Activated CD4-positive, alpha-beta memory T cell treated with anti-CD3 and anti-CD28 coated beads for 36 hours (primary cell): ENCODE measurements at regions not wholly inside any gene's neighbourhood (a gene's known extent, or its start where the extent isn't known, plus 50 kb on each side); places are given as distances from the start of the nearest gene placed in this dataset.
A peak's percentile ranks its signal among the peaks of the same experiment; 100 is the strongest.

Source experiments
- CTCF ChIA-PET: fragments of 350-600 bp; sonication (Branson Sonifier 250); formaldehyde crosslinking; loops from one replicate; lab custom pipeline; 2021; ENCODE audit warnings: antibody characterized with exemption, inconsistent platforms; lab: Charles Lee
- POLR2A ChIA-PET: fragments of 350-600 bp; sonication (Branson Sonifier 250); formaldehyde crosslinking; loops from one replicate; lab custom pipeline; 2021; ENCODE audit warnings: antibody characterized with exemption; lab: Charles Lee
- DNase-seq: peaks from one replicate; pipeline ENCODE4 v3.0.0-alpha.2; 2020
- H3K27ac Mint-ChIP-seq: one replicate; pipeline ENCODE4 v1.8.0; 2021; ENCODE audit warnings: mixed read lengths
- H3K27me3 Mint-ChIP-seq: one replicate; pipeline ENCODE4 v1.8.0; 2021; ENCODE audit warnings: mixed read lengths
- H3K36me3 Mint-ChIP-seq: one replicate; pipeline ENCODE4 v1.8.0; 2021; ENCODE audit warnings: mixed read lengths
- H3K4me1 Mint-ChIP-seq: one replicate; pipeline ENCODE4 v1.8.0; 2021; ENCODE audit warnings: low read depth, mixed read lengths
- H3K4me3 Mint-ChIP-seq: one replicate; pipeline ENCODE4 v1.8.0; 2021; ENCODE audit warnings: mild to moderate bottlenecking, mixed read lengths
- H3K9me3 Mint-ChIP-seq: one replicate; pipeline ENCODE4 v1.8.0; 2021; ENCODE audit warnings: mixed read lengths
- intact Hi-C: fragments of 100-400 bp; cut with micrococcal nuclease; formaldehyde crosslinking; loops from one replicate; pipeline ENCODE4 v1.15.1; 2023

DNA sequence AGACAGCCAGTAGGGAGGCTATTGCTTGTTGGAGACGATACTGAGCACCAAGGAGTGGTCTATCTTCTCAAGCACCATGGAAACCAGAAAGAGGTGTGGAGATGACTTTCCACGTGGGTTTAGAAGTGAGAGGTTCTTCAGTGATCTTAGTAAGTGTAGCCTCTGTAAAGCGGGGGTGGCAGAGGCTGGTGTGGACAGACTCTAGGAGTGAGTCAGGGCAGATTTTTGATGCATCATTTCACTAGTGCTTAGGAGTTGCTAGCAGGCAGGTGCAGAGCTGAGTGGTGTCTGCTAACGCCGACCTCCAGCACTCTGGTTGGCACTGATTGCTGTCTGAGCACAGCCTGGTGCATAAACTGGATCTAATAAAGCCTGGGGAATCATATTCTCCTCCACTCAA lies 78.4 kb upstream of the ADO start:
- DNase-seq: peak; percentile 88
- CTCF ChIA-PET: interaction anchor here (0.6 to 2.4 kb wide), 4 partner anchors 12 to 129 kb away, joined by 3 to 9 read pairs (median 4); partner anchors contain the start of gene EGR2
- no peaks in the 10 kb centered on the region for H3K36me3 Mint-ChIP-seq
- peak overlapping the region; percentile 3 for H3K27ac Mint-ChIP-seq
- H3K4me3 Mint-ChIP-seq: no peak overlapping the region
- intact Hi-C loops: loop anchor here (1.0 kb wide), 4 partner anchors 9 to 90 kb away; partner anchors contain the start of gene EGR2
- peaks cover 4% of the 10 kb centered on the region for H3K27me3 Mint-ChIP-seq
- POLR2A ChIA-PET: interaction anchor here (0.7 to 0.9 kb wide), 3 partner anchors 78 to 90 kb away, joined by 3 to 4 read pairs (median 3); partner anchors contain the start of gene EGR2
- no peaks in the 10 kb centered on the region for H3K9me3 Mint-ChIP-seq
- peaks cover 50% of the 10 kb centered on the region for H3K4me1 Mint-ChIP-seq

DNA sequence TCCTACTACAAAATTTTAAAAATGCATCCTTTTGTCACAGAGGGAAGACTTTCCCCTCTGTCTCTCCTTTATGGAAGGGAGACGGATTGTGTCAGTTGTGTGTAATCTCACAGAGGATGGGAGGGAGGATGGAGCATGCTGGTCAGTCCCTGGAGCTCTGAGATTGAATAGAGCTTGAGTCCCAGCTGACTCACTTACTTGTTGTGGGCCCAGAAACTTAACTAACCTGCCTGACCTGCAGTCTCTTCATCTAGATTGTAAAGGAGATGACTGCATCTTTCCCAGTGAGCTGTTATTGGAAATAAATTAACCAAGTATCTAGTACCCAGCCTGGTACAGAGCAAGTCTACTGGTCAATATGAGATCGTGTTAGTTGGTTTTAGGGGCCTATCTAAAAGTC lies 77.9 kb upstream of the ADO start:
- CTCF ChIA-PET: interaction anchor here (0.6 to 2.4 kb wide), 4 partner anchors 11 to 129 kb away, joined by 3 to 9 read pairs (median 4); partner anchors contain the start of gene EGR2
- Mint-ChIP-seq H3K27ac (peak overlapping the region; percentile 3), H3K36me3 (no peaks in the 10 kb centered on the region), H3K4me3 (no peak overlapping the region), H3K9me3 (no peaks in the 10 kb centered on the region), H3K4me1 (peaks cover 50% of the 10 kb centered on the region), H3K27me3 (peaks cover 4% of the 10 kb centered on the region)
- POLR2A ChIA-PET: interaction anchor here (0.7 to 0.9 kb wide), 3 partner anchors 79 to 90 kb away, joined by 3 to 4 read pairs (median 3); partner anchors contain the start of gene EGR2
- DNase-seq: no peak
- intact Hi-C loops: loop anchor here (1.0 kb wide), 4 partner anchors 9 to 90 kb away; partner anchors contain the start of gene EGR2

DNA sequence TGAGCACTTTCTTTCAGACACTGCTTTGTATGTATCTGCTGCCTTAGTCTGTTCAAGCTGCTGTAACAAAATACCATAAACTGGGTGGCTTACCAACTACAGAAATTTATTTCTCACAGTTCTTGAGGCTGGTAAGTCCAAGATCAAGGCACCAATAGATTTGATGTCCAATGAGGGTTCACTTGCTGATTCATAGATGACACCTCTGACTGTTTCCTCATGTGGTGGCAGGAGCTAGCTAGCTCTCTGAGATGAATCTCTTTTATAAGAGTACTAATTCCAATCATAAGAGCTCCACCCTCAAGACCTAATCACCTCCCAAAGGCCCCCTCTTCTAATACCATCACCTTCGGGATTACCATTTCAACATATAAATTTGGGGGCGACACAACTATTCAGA lies 76.6 kb upstream of the ADO start:
- Mint-ChIP-seq H3K4me3 (no peak overlapping the region), H3K27me3 (peaks cover 4% of the 10 kb centered on the region), H3K36me3 (no peaks in the 10 kb centered on the region), H3K9me3 (no peaks in the 10 kb centered on the region), H3K4me1 (peaks cover 50% of the 10 kb centered on the region), H3K27ac (no peak overlapping the region)
- ChIA-PET CTCF (interaction anchor here (0.6 to 1.3 kb wide), 3 partner anchors 10 to 118 kb away, joined by 3 read pairs; no protein-coding TSS in a partner anchor), POLR2A (interaction anchor here (0.9 to 1.2 kb wide), 2 partner anchors 46 to 79 kb away, joined by 3 read pairs; no protein-coding TSS in a partner anchor)
- DNase-seq: no peak
- intact Hi-C loops: no loop called here

DNA sequence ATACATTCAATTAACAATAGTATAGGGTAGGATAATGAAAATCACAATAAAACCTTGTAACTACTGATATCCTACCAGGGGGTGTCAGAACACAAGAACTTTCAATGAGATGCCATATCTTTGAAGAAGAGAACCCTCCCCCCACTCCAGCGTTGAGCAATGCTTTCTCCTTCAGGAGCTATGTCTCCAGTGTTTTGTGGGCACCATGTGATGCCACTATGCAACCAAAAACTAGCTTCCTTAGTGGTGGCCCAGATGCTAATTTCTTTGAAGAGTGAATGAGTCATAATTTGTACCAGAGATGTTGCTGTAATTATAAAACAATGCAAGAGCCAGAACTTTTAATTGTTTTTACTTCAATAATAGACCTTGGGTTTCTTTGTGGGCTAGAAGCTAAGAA lies 76.0 kb upstream of the ADO start:
- Mint-ChIP-seq H3K4me3 (no peak overlapping the region), H3K27me3 (peaks cover 4% of the 10 kb centered on the region), H3K4me1 (peaks cover 50% of the 10 kb centered on the region), H3K9me3 (no peaks in the 10 kb centered on the region), H3K36me3 (no peaks in the 10 kb centered on the region), H3K27ac (peak overlapping the region; percentile 44)
- intact Hi-C loops: no loop called here
- CTCF ChIA-PET: interaction anchor here (0.6 to 1.3 kb wide), 3 partner anchors 9 to 118 kb away, joined by 3 read pairs; no protein-coding TSS in a partner anchor
- peak; percentile 40 for DNase-seq
- POLR2A ChIA-PET: interaction anchor here (0.9 to 1.2 kb wide), 2 partner anchors 47 to 78 kb away, joined by 3 read pairs; no protein-coding TSS in a partner anchor

DNA sequence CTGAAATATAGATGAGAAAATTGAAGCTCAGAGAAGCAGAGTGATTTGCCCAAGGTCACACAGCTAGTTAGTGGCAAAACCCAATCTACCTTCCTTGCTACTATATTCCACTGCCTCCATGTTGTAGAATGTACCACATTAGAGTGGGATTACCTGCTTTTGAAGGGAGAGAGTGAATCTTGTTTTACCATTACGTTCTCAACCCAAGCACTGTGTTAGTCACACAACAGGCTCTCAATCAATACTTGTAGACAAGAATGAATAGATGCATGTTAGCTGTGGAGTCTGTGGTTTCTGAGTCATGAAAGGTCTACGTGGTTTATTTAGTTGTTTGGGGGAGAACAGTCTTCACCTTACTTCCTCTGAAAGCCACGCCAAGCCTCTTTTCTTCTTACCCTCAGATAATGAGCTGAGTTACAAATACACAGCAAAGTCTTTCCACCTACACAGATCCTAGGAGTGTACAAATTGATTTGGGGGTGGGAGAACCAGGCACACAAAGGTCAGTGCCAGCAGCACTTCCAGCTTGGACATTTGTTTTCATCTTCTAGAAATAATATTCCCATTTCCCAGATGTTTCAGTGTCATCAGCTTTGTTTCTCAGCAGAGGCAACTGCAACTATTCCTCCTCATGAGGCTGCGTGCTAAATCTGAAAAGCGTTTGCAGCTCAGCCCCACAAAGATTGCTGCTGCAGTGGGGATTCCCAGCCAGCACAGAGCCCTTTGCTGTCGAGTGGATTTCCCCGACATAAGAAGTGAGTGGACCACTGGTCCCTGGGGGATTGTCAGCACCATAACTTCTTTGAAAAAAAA lies 71.5 kb upstream of the ADO start:
- H3K27ac Mint-ChIP-seq: no peak overlapping the region
- CTCF ChIA-PET: interaction anchor here (1.0 to 3.2 kb wide), 10 partner anchors 9 to 241 kb away, joined by 3 to 18 read pairs (median 6); partner anchors contain the start of gene EGR2

DNA sequence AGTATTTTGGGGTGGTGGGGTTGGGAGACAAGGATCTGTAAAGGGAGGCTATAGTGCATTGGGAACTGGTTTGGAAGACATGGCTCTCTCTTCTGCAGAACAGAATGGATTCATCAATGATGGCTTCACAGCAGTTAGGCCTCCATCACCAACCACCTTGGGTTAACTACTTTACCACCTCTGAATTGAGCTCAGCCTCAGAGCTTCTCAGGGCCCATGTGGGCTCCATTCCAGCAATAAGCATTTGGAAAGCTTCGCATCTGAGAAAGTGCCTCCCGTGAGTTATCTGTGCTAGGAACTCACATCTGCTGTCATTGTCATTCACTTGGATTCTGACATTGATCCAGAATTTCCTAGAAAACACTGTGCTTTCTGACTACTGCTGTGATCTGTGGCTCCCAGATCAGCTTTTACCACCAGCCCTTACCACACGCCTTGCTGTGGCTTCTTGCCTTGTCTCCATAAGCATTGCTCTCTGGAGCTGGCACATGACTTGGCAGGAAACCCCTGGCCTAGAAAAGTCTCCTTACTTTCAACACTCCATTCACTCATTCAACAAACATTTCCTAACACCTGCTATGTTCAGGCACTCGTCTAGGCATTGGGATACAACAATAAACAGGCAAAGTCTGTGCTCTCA lies 70.7 kb upstream of the ADO start:
- H3K4me3 Mint-ChIP-seq: no peak overlapping the region
- H3K9me3 Mint-ChIP-seq: no peaks in the 10 kb centered on the region
- no peak overlapping the region for H3K27ac Mint-ChIP-seq
- DNase-seq: peak; percentile 50
- no peaks in the 10 kb centered on the region for H3K27me3 Mint-ChIP-seq
- H3K36me3 Mint-ChIP-seq: no peaks in the 10 kb centered on the region
- intact Hi-C loops: loop anchor here (1.0 to 10.0 kb wide), 15 partner anchors 16 to 679 kb away; partner anchors contain the start of genes EGR2 and NRBF2
- CTCF ChIA-PET: interaction anchor here (1.0 to 3.2 kb wide), 9 partner anchors 9 to 123 kb away, joined by 3 to 18 read pairs (median 6); partner anchors contain the start of gene EGR2
- POLR2A ChIA-PET: interaction anchor here (0.8 to 3.4 kb wide), 12 partner anchors 9 to 96 kb away, joined by 3 to 25 read pairs (median 9); partner anchors contain the start of gene EGR2
- peaks cover 14% of the 10 kb centered on the region for H3K4me1 Mint-ChIP-seq

More for the DNA sequence above, 71.5 kb upstream of the ADO start:
- H3K4me3 Mint-ChIP-seq: no peak overlapping the region
- peak; percentile 71 for DNase-seq
- peaks cover 3% of the 10 kb centered on the region for H3K27me3 Mint-ChIP-seq
- H3K36me3 Mint-ChIP-seq: no peaks in the 10 kb centered on the region
- peaks cover 19% of the 10 kb centered on the region for H3K4me1 Mint-ChIP-seq
- H3K9me3 Mint-ChIP-seq: no peaks in the 10 kb centered on the region
- POLR2A ChIA-PET: interaction anchor here (0.7 to 3.4 kb wide), 11 partner anchors 8 to 95 kb away, joined by 3 to 25 read pairs (median 9); partner anchors contain the start of gene EGR2
- intact Hi-C loops: loop anchor here (1.0 to 10.0 kb wide), 15 partner anchors 16 to 678 kb away; partner anchors contain the start of genes EGR2 and NRBF2

DNA sequence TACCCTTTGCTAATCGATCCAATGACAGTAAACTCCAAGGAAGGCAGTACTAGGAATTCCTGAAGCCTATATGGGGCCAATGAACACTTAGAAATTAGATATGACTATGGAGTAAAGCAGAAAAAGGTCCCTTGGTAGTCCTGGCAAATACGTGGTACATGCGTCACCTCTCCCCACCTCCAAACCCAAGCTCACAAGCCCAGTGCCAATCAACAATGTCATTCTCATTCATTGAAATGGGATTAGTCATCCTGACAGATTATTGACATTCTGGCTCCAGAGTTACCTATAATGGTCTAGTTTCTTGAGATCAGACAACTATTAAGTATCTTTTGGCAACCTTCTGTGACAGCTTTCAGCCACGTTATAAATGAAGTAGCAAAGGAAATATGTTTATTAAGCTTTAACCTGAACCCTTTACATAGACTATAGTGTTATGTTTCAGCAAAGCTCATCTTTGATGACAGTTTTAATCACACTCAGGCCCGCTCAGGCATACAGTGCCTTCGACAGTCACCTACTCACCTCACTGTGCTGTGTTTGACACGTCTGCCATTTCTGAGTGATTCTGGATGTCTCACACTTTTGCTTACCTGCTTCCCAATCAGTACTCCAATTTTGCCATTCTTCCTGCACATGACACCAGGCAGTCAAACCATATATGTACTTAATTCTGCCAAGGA lies 69.6 kb upstream of the ADO start:
- Mint-ChIP-seq H3K36me3 (no peaks in the 10 kb centered on the region), H3K27ac (no peak overlapping the region), H3K4me3 (no peak overlapping the region), H3K4me1 (peaks cover 9% of the 10 kb centered on the region), H3K27me3 (peaks cover 3% of the 10 kb centered on the region), H3K9me3 (no peaks in the 10 kb centered on the region)
- DNase-seq: peak; percentile 46
- intact Hi-C loops: loop anchor here (1.0 to 10.0 kb wide), 6 partner anchors 9 to 680 kb away; partner anchors contain the start of gene NRBF2
- POLR2A ChIA-PET: interaction anchor here (1.1 to 3.4 kb wide), 6 partner anchors 14 to 81 kb away, joined by 3 to 25 read pairs (median 6); partner anchors contain the start of gene EGR2
- CTCF ChIA-PET: interaction anchor here (1.0 to 3.2 kb wide), 3 partner anchors 14 to 54 kb away, joined by 3 to 18 read pairs (median 3); no protein-coding TSS in a partner anchor

DNA sequence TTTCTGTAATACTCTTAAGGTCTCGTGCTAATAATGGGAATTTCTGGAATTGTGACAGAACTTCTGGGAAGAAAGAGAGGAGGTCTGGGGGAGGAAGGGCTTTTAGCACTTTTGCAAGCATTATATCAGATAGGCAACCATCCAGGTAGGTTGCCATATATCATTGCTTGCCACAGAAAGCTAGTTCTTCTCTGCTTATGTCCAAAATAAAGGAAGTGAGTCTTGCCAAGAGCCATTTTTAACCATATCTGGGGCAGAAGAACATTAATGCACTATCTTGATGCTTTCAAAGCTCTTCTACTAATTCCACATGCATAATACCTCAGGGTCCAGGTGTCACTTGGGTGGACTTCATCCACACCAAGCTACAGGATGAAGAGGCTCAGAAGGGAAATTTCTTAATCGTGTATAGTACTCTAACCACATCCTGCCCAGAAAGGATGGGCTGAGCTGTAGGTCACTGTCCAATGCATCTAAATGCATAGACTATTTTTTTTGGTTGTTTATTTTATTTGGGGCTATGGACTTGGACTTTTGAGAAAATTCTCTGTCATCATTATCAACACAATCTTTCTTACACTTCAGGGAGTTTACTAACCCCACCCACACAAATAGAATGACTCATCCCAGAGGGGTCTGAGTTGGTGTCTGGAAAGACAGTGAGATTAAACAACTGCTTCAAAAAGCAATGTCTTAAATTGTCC lies 68.9 kb upstream of the ADO start:
- Mint-ChIP-seq H3K36me3 (no peaks in the 10 kb centered on the region), H3K27ac (no peak overlapping the region), H3K27me3 (peaks cover 3% of the 10 kb centered on the region), H3K4me3 (no peak overlapping the region), H3K4me1 (peaks cover 9% of the 10 kb centered on the region), H3K9me3 (no peaks in the 10 kb centered on the region)
- DNase-seq: no peak
- intact Hi-C loops: loop anchor here (1.0 to 10.0 kb wide), 2 partner anchors 9 to 681 kb away; no protein-coding TSS in a partner anchor
- POLR2A ChIA-PET: interaction anchor here (1.1 to 3.4 kb wide), 6 partner anchors 13 to 81 kb away, joined by 3 to 25 read pairs (median 6); partner anchors contain the start of gene EGR2
- CTCF ChIA-PET: interaction anchor here (1.2 to 3.2 kb wide), 2 partner anchors 14 to 54 kb away, joined by 3 to 18 read pairs; no protein-coding TSS in a partner anchor

DNA sequence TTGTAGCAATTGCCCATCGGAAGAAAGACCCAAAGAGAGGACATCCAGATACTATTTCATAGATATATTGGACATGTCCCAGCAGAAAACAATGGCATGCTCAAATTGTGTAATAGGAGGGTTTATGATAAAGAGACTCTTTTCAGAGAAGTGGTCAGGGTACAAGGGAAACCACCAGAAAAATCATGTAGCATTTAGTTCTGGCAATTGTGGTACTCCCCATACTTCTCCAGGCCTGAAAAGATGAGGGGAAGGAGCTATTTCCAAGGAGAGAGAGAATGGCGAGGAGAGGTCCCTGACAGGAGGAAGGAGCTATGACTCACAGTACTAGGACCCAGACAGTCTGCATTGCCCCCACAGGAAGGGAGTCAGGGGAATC lies 68.4 kb upstream of the ADO start:
- intact Hi-C loops: loop anchor here (10.0 kb wide), 1 partner anchor 681 kb away; no protein-coding TSS in a partner anchor
- Mint-ChIP-seq H3K27me3 (peaks cover 3% of the 10 kb centered on the region), H3K9me3 (no peaks in the 10 kb centered on the region), H3K36me3 (no peaks in the 10 kb centered on the region), H3K4me1 (peaks cover 9% of the 10 kb centered on the region), H3K27ac (no peak overlapping the region), H3K4me3 (no peak overlapping the region)
- ChIA-PET POLR2A (interaction anchor here (1.1 to 1.6 kb wide), 2 partner anchors 13 to 43 kb away, joined by 3 read pairs; no protein-coding TSS in a partner anchor), CTCF (interaction anchor here (1.2 kb wide), 1 partner anchor 55 kb away, joined by 3 read pairs; no protein-coding TSS in a partner anchor)
- no peak for DNase-seq

DNA sequence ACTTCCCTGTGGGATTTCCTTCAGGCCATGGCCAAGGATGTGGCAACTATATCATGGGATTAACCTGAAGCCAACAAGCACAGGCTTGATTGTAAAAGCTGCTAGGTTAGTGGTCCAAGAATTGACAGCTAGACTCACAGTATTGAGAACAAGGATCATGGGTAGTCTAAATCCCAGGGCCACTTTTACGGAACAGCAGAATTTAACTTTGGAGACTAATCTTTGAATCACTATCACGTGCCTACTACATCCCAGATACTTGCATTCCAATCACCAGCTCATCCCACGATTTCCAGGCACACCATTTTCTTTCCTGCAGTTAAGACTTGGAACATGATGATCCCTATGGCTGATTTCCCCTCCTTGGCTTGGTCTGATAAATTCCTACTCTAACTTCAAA lies 65.6 kb upstream of the ADO start:
- Mint-ChIP-seq H3K4me3 (no peak overlapping the region), H3K9me3 (no peaks in the 10 kb centered on the region), H3K36me3 (no peaks in the 10 kb centered on the region), H3K27ac (no peak overlapping the region), H3K4me1 (peaks cover 17% of the 10 kb centered on the region), H3K27me3 (peaks cover 3% of the 10 kb centered on the region)
- ChIA-PET CTCF (interaction anchor here (0.7 to 3.4 kb wide), 2 partner anchors 21 to 128 kb away, joined by 3 to 13 read pairs; no protein-coding TSS in a partner anchor), POLR2A (no interaction called here)
- DNase-seq: no peak
- intact Hi-C loops: loop anchor here (10.0 kb wide), 1 partner anchor 684 kb away; no protein-coding TSS in a partner anchor
